ENCODE measurements at regions not wholly inside any gene's neighbourhood (a gene's known extent, or its start where the extent isn't known, plus 50 kb on each side); places are given as distances from the start of the nearest gene placed in this dataset.

DNA sequence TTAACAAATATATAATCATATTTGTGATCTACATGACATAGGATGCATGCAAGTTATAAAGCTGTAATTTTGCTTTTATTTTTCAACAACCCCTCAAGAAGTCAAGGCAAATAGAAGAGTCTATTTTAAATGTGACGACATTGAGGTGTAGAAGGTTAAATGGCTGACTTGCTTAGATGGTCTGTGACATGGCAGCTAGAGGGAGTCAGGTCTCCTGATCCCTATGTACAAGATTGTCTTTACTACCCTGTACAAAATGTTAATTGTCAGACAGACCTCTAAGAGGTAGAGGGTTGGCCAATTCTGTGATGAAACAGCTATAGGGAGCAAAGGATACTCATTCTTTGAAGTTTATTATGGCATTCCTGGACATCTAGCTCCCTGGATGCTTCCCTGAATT is 380.9 kb upstream of the MEF2C start:
- H3K4me3 ChIP-seq (ENCODE audit: low read depth, poor library complexity, severe bottlenecking): no peak overlapping the region
- 97 to 100% methylated on average over 1 of the region's 1 CpG for WGBS, 2 donors
- intact Hi-C loops (cut with DNase I; ENCODE audit: low total_unique reads): no loop called here
- DNase-seq (ENCODE audit: low spot score in 2 of 2): no peak
- TF ChIP-seq POLR2A (IDR thresholded peaks at IDR 0.05): no peak

- WGBS, 2 donors: 84 to 88% methylated on average over 4 of the region's 4 CpGs
- no peak for TF ChIP-seq CTCF (IDR thresholded peaks at IDR 0.05)
- TF ChIP-seq POLR2A (IDR thresholded peaks at IDR 0.05): no peak
Observed at GRCh38 chr5:89262030-89262429, 379.0 kb upstream of the MEF2C start.

GRCh38 chr5:89260254-89260653 is 377.3 kb upstream of the MEF2C start:
- TF ChIP-seq POLR2A (IDR thresholded peaks at IDR 0.05) (no peak), CTCF (IDR thresholded peaks at IDR 0.05) (no peak)
- WGBS, 2 donors: 48 to 56% methylated on average over 3 of the region's 3 CpGs
- DNase-seq (ENCODE audit: low spot score in 2 of 2): no peak
- intact Hi-C loops (cut with DNase I; ENCODE audit: low total_unique reads): no loop called here
- H3K4me3 ChIP-seq (ENCODE audit: low read depth, poor library complexity, severe bottlenecking): no peak overlapping the region

More at GRCh38 chr5:89262030-89262429, 379.0 kb upstream of the MEF2C start:
- H3K4me3 ChIP-seq (ENCODE audit: low read depth, poor library complexity, severe bottlenecking): no peak overlapping the region
- intact Hi-C loops (cut with DNase I; ENCODE audit: low total_unique reads): no loop called here
- DNase-seq (ENCODE audit: low spot score in 2 of 2): no peak

DNA sequence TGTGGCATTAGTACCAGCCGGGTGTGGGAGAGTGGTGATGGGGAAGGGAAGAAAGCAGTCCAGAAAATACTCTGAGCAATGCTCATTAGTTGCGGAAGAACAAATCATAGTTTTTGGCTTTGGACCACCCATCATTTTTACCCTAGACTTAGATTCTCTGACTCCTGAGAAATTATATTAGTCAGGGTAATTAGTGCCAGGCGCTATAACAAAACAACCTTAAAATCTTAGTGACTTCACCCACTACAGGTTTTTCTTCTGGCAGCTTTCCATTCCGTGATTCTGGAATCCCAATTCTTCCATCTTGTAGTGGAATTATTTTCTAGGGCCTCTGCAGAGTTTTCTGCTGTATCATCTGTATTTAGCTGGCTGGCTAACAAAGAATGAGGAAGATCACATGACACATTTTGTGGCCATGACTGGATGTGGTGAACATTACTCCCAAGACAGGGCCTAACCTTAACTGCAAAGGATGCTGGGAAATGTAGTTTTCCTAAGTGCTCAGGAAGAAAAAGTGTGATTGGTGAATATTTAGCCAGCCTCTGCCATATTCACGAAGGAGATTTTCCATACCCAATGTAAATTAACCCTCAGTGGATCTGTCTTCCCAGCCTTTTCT is 373.0 kb upstream of the MEF2C start:
- 89 to 94% methylated on average over 5 of the region's 5 CpGs for WGBS, 2 donors
- DNase-seq (ENCODE audit: low spot score in 2 of 2): no peak
- TF ChIP-seq POLR2A (IDR thresholded peaks at IDR 0.05) (no peak), CTCF (IDR thresholded peaks at IDR 0.05) (no peak)
- intact Hi-C loops (cut with DNase I; ENCODE audit: low total_unique reads): no loop called here
- no peak overlapping the region for H3K4me3 ChIP-seq (ENCODE audit: low read depth, poor library complexity, severe bottlenecking)

GRCh38 chr5:89253666-89254352 is 370.8 kb upstream of the MEF2C start:
- WGBS, 2 donors: 52 to 63% methylated on average over 5 of the region's 5 CpGs
- TF ChIP-seq POLR2A (IDR thresholded peaks at IDR 0.05) (no peak), CTCF (IDR thresholded peaks at IDR 0.05) (no peak)
- intact Hi-C loops (cut with DNase I; ENCODE audit: low total_unique reads): no loop called here
- H3K4me3 ChIP-seq (ENCODE audit: low read depth, poor library complexity, severe bottlenecking): no peak overlapping the region
- no peak for DNase-seq (ENCODE audit: low spot score in 2 of 2)

DNA sequence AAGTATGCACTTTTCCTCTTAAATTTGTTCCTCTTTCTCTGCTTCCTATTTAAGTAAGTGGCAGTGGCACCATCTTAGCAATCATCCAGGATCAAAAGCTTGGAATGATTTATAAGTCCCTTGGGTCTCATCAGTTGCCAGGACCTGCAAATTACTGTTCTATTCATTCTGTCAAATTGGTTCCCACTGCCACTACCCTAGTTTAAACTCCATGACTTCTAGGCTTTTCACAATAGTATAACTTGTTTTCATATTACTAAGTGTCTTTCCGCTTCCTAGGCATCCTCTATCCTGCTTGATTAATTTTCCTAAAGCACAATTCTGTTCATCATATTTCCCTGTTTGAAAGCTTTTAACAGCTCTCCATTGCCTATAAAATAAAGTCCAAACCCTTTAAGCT is 363.9 kb upstream of the MEF2C start:
- TF ChIP-seq CTCF (IDR thresholded peaks at IDR 0.05) (no peak), POLR2A (IDR thresholded peaks at IDR 0.05) (no peak)
- intact Hi-C loops (cut with DNase I; ENCODE audit: low total_unique reads): no loop called here
- 96 to 97% methylated on average over 1 of the region's 1 CpG for WGBS, 2 donors
- DNase-seq (ENCODE audit: low spot score in 2 of 2): no peak
- H3K4me3 ChIP-seq (ENCODE audit: low read depth, poor library complexity, severe bottlenecking): no peak overlapping the region
